Suprapubic skin (tissue), 3 donors: ENCODE measurements at regions not wholly inside any gene's neighbourhood (a gene's known extent, or its start where the extent isn't known, plus 50 kb on each side); places are given as distances from the start of the nearest gene placed in this dataset.

ENCODE experiments used
- CTCF ChIP-seq, 2 donors: fragments of 200-600 bp in 1 of 2; fragments of 450-650 bp in 1 of 2; sonication (generic) in 1 of 2; IDR thresholded peaks; one replicate each; pipeline ENCODE4 v1.5.1; 2016 to 2019; ENCODE audit warnings: antibody characterized with exemption in 2 of 2, mild to moderate bottlenecking in 1 of 2, moderate library complexity in 1 of 2
- EP300 ChIP-seq: sonication (generic); formaldehyde crosslinking; IDR thresholded peaks from one replicate; pipeline ENCODE4 v1.6.1; 2017; ENCODE audit warnings: antibody characterized with exemption
- POLR2A ChIP-seq, 2 donors: fragments of 450-650 bp; IDR thresholded peaks; one replicate each; pipeline ENCODE4 v1.6.1; 2017; ENCODE audit warnings: antibody characterized with exemption in 2 of 2, mild to moderate bottlenecking in 2 of 2, moderate library complexity in 2 of 2

- TF ChIP-seq CTCF (IDR thresholded peaks at IDR 0.05) (no peak), EP300 (no peak), POLR2A (IDR thresholded peaks at IDR 0.05) (no peak)
Observed at GRCh38 chr2:236394571-236394970, 130.4 kb upstream of the ASB18 start.
